Neuronal stem cell (in vitro differentiated cells): ENCODE measurements at regions not wholly inside any gene's neighbourhood (a gene's known extent, or its start where the extent isn't known, plus 50 kb on each side); places are given as distances from the start of the nearest gene placed in this dataset.

Source experiments
- DNase-seq: peaks from one replicate; pipeline ENCODE4 v3.0.0-alpha.2; 2013; ENCODE audit warnings: low spot score
- H2AFZ ChIP-seq: one replicate; pipeline ENCODE4 v1.6.1; 2013; ENCODE audit warnings: mild to moderate bottlenecking, low read length, inconsistent platforms
- H2AK5ac ChIP-seq: 2 replicates; pipeline ENCODE4 v1.6.1; 2013; ENCODE audit warnings: low read depth, mild to moderate bottlenecking, inconsistent platforms, low read length, moderate library complexity, mixed read lengths
- H2BK120ac ChIP-seq: 2 replicates; pipeline ENCODE4 v1.6.1; 2013; ENCODE audit warnings: low read depth, mild to moderate bottlenecking, inconsistent platforms, low read length, moderate library complexity, mixed read lengths
- H2BK12ac ChIP-seq: one replicate; pipeline ENCODE4 v1.6.1; 2013; ENCODE audit warnings: low read length, inconsistent platforms
- H2BK15ac ChIP-seq: 2 replicates; pipeline ENCODE4 v1.6.1; 2013; ENCODE audit warnings: mild to moderate bottlenecking, low read length, inconsistent platforms, mixed read lengths
- H2BK5ac ChIP-seq: one replicate; pipeline ENCODE4 v1.6.1; 2013; ENCODE audit warnings: inconsistent platforms, mild to moderate bottlenecking, low read length, moderate library complexity
- H3K14ac ChIP-seq: one replicate; pipeline ENCODE4 v1.6.1; 2013; ENCODE audit warnings: low read length, inconsistent platforms
- H3K18ac ChIP-seq: 2 replicates; pipeline ENCODE4 v1.6.1; 2013; ENCODE audit warnings: low read length, inconsistent platforms
- H3K23ac ChIP-seq: 2 replicates; pipeline ENCODE4 v1.6.1; 2013; ENCODE audit warnings: low read depth, mild to moderate bottlenecking, mixed read lengths, low read length, inconsistent platforms; ENCODE audit not compliant: poor library complexity
- H3K27ac ChIP-seq: replicated peaks from 3 replicates; pipeline ENCODE4 v1.5.1; 2013; ENCODE audit warnings: low read length, inconsistent platforms
- H3K27me3 ChIP-seq, 3 experiments: 2 replicates each; pipeline ENCODE4 v1.6.1; 2013; ENCODE audit warnings: low read length in 3 of 3, mild to moderate bottlenecking in 2 of 3, inconsistent platforms in 1 of 3, low read depth in 1 of 3, mixed read lengths in 1 of 3, moderate library complexity in 1 of 3; ENCODE audit not compliant: control insufficient read depth in 3 of 3, insufficient read depth in 3 of 3
- H3K36me3 ChIP-seq, 2 donors: replicated peaks in 1 of 2; 2 replicates each; pipeline ENCODE4 v1.6.1; 2013; ENCODE audit warnings: low read length in 2 of 2; ENCODE audit not compliant: control insufficient read depth in 2 of 2, insufficient read depth in 2 of 2
- H3K4ac ChIP-seq: 2 replicates; pipeline ENCODE4 v1.6.1; 2013; ENCODE audit warnings: inconsistent platforms, mild to moderate bottlenecking, low read length, moderate library complexity
- H3K4me1 ChIP-seq, 2 donors: 1 replicate in 1 of 2; 2 replicates in 1 of 2; pipeline ENCODE4 v1.6.1; 2013; ENCODE audit warnings: low read length in 2 of 2, low read depth in 1 of 2; ENCODE audit not compliant: control insufficient read depth in 2 of 2, insufficient read depth in 1 of 2
- H3K4me2 ChIP-seq: one replicate; pipeline ENCODE4 v1.6.1; 2013; ENCODE audit warnings: mild to moderate bottlenecking, low read length, inconsistent platforms; ENCODE audit not compliant: insufficient read depth, poor library complexity, severe bottlenecking
- H3K4me3 ChIP-seq, 2 donors: 2 replicates each; pipeline ENCODE4 v1.5.1; 2013; ENCODE audit warnings: low read length in 2 of 2, mild to moderate bottlenecking in 2 of 2, inconsistent platforms in 1 of 2, moderate library complexity in 1 of 2
- H3K79me1 ChIP-seq: one replicate; pipeline ENCODE4 v1.6.1; 2013; ENCODE audit warnings: low read depth, mild to moderate bottlenecking, inconsistent platforms, low read length, moderate library complexity
- H3K9ac ChIP-seq: one replicate; pipeline ENCODE4 v1.6.1; 2013; ENCODE audit warnings: mild to moderate bottlenecking, low read depth, low read length, inconsistent platforms; ENCODE audit not compliant: poor library complexity
- H3K9me3 ChIP-seq, 2 donors: replicated peaks in 1 of 2; 2 replicates each; pipeline versions ENCODE3 to v1.6.1; 2013; ENCODE audit warnings: low read length in 2 of 2, mild to moderate bottlenecking in 2 of 2, inconsistent platforms in 1 of 2, low read depth in 1 of 2, mixed read lengths in 1 of 2, moderate library complexity in 1 of 2; ENCODE audit not compliant: control insufficient read depth in 2 of 2, insufficient read depth in 1 of 2
- H4K8ac ChIP-seq: one replicate; pipeline ENCODE4 v1.6.1; 2013; ENCODE audit warnings: low read depth, mild to moderate bottlenecking, inconsistent platforms, low read length, moderate library complexity
- H4K91ac ChIP-seq: one replicate; pipeline ENCODE4 v1.6.1; 2013; ENCODE audit warnings: low read length, low read depth, mild to moderate bottlenecking, inconsistent platforms; ENCODE audit not compliant: poor library complexity
- WGBS, 2 donors: extraction: QIAGEN DNeasy Blood & Tissue Kit; methylation state at CpG; one replicate each; pipeline ENCODE4 v1.1.7; 2013; ENCODE audit warnings: missing lambda C conversion rate in 2 of 2, mixed read lengths in 1 of 2; ENCODE audit not compliant: insufficient read length in 2 of 2, insufficient replicate concordance in 1 of 2; ENCODE audit errors: extremely low coverage in 2 of 2; 5-methylcytosine and 5-hydroxymethylcytosine counted together

DNA sequence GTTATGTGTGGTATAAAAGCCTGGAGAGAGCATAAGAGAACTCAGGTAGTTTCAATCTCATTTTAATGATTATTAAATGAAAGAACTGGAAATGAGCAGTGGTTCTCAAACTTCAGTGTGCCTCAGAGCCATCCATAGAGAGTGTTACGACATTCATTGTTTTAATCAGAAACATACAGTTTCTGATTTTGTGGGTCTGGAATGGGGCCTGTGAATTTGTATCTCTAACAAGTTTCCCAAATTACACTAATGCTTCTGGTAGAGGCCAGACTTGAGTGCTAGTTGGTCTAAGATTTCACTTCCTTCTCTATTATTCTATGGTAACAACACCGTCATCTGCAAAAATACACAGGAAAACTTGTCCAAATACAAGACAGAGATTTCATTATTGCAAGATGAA, 292.0 kb upstream of the NECTIN3 start:
- Histone ChIP-seq H2BK120ac (no peak overlapping the region), H3K4me1 (peaks cover 0 to 9% of the 10 kb centered on the region in 2 donors), H3K4me3 (no peak overlapping the region), H3K18ac (no peak overlapping the region), H3K9me3 (no peaks in the 10 kb centered on the region), H2BK15ac (no peak overlapping the region), H2AK5ac (no peak overlapping the region), H3K4ac (no peak overlapping the region), H3K9ac (no peak overlapping the region), H3K14ac (no peak overlapping the region), H3K23ac (no peak overlapping the region), H4K91ac (no peak overlapping the region), H3K27ac (no peak overlapping the region), H3K4me2 (no peak overlapping the region), H4K8ac (no peak overlapping the region), H2BK5ac (no peak overlapping the region), H2BK12ac (no peak overlapping the region), H2AFZ (no peak overlapping the region), H3K27me3 (no peaks in the 10 kb centered on the region), H3K79me1 (no peaks in the 10 kb centered on the region), H3K36me3 (no peaks in the 10 kb centered on the region)
- no CpG with 5 or more reads among the region's 2 CpGs for WGBS, 2 donors
- no peak for DNase-seq

DNA sequence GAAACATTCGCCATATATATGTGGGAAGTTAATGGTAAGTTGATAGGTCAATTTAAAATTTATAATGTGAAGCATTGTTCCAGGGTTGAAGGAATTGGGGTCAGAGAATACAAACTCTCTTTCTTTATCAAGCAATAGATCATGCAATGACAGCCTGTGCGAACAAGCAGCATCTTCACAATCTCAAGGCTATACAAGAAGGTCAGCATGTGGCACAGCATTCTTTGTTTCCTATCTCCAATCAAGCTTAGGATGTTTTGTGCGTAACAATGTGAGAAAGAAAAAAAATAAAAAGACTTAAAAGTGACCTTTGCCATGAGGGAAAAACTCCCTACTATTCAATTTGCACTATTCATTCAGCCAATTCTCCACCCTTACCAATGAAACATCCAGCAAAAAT, 288.1 kb upstream of the NECTIN3 start:
- Histone ChIP-seq H3K4me1 (peaks cover 0 to 4% of the 10 kb centered on the region in 2 donors), H2AK5ac (no peak overlapping the region), H4K8ac (no peak overlapping the region), H2AFZ (no peak overlapping the region), H3K4me2 (no peak overlapping the region), H3K9me3 (peaks cover 0 to 1% of the 10 kb centered on the region in 2 donors), H2BK5ac (no peak overlapping the region), H3K14ac (no peak overlapping the region), H4K91ac (no peak overlapping the region), H3K79me1 (no peaks in the 10 kb centered on the region), H3K27ac (peak overlapping the region; percentile 85), H3K23ac (no peak overlapping the region), H3K36me3 (no peaks in the 10 kb centered on the region), H2BK120ac (no peak overlapping the region), H3K4ac (no peak overlapping the region), H3K27me3 (no peaks in the 10 kb centered on the region), H3K18ac (no peak overlapping the region), H2BK12ac (no peak overlapping the region), H2BK15ac (no peak overlapping the region), H3K4me3 (no peak overlapping the region), H3K9ac (no peak overlapping the region)
- no CpG with 5 or more reads among the region's 3 CpGs for WGBS, 2 donors
- DNase-seq = peak; percentile 43

DNA sequence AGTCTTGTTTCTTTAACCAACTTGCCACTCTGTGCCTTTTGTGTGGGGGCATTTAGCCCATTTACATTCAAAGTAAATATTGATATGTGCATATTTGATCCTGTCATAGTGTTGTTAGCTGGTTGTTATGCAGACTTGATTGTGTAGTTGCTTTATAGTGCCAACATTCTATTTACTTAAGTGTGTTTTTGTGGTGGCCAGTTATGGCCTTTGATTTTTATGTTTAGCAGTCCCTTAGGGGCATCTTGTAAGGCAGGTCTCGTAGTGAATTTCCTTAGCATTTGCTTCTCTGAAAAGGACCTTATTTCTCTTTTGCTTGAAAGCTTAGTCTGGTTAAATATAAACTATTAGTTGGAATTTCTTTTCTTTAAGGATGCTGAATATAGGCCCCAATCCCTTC, 282.8 kb upstream of the NECTIN3 start:
- H3K4ac ChIP-seq = no peak overlapping the region

DNA sequence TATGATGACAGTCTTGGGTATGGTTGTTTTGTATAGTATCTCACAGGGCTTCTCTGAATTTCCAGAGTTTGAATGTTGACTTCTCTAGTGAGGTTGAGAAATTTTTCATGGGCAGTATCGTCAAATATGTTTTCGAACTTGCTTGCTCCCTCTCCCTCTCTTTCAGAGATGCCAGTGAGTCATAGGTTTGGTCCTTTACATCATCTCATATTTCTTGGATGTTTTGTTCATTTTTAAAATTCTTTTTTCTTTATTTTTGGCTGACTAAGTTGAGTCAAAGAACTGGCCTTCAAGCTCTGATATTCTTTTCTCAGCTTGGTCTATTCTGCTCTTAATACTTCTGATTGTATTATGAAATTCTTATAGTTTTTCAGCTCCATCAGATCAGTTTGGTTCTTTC, 282.3 kb upstream of the NECTIN3 start:
- Histone ChIP-seq H3K4ac (no peak overlapping the region), H3K4me2 (no peak overlapping the region), H3K14ac (no peak overlapping the region), H2BK120ac (no peak overlapping the region), H3K23ac (no peak overlapping the region), H3K27ac (no peak overlapping the region), H3K18ac (no peak overlapping the region), H3K9ac (no peak overlapping the region), H3K9me3 (peaks cover 0 to 3% of the 10 kb centered on the region in 2 donors), H3K27me3 (no peaks in the 10 kb centered on the region), H2AFZ (no peak overlapping the region), H2AK5ac (no peak overlapping the region), H4K91ac (no peak overlapping the region), H2BK12ac (no peak overlapping the region), H2BK15ac (no peak overlapping the region), H3K4me1 (peaks cover 0 to 2% of the 10 kb centered on the region in 2 donors), H3K36me3 (no peaks in the 10 kb centered on the region), H3K4me3 (no peak overlapping the region), H2BK5ac (no peak overlapping the region), H3K79me1 (no peaks in the 10 kb centered on the region), H4K8ac (no peak overlapping the region)
- DNase-seq = no peak
- no CpG with 5 or more reads among the region's 2 CpGs for WGBS, 2 donors

More for the DNA sequence above, 282.8 kb upstream of the NECTIN3 start:
- no peak for DNase-seq
- no peak overlapping the region for H2AK5ac ChIP-seq
- no peak overlapping the region for H3K4me3 ChIP-seq
- H3K9me3 ChIP-seq = peaks cover 0 to 3% of the 10 kb centered on the region in 2 donors
- no peak overlapping the region for H2BK12ac ChIP-seq
- H3K27me3 ChIP-seq = no peaks in the 10 kb centered on the region
- H3K27ac ChIP-seq = no peak overlapping the region
- no peak overlapping the region for H2BK5ac ChIP-seq
- no peak overlapping the region for H3K14ac ChIP-seq
- no peak overlapping the region for H4K91ac ChIP-seq
- H3K36me3 ChIP-seq = no peaks in the 10 kb centered on the region
- no peak overlapping the region for H2BK120ac ChIP-seq
- no peak overlapping the region for H3K4me2 ChIP-seq
- no peaks in the 10 kb centered on the region for H3K79me1 ChIP-seq
- H4K8ac ChIP-seq = no peak overlapping the region
- no peaks in the 10 kb centered on the region for H3K4me1 ChIP-seq
- H3K9ac ChIP-seq = no peak overlapping the region
- no peak overlapping the region for H2AFZ ChIP-seq
- no peak overlapping the region for H2BK15ac ChIP-seq
- H3K23ac ChIP-seq = no peak overlapping the region
- no peak overlapping the region for H3K18ac ChIP-seq
- no CpG with 5 or more reads among the region's 1 CpG for WGBS, 2 donors
